ENCODE measurements at regions not wholly inside any gene's neighbourhood (a gene's known extent, or its start where the extent isn't known, plus 50 kb on each side); places are given as distances from the start of the nearest gene placed in this dataset.

GRCh38 chr3:102114264-102114979 lies 265.1 kb downstream of the NFKBIZ start:
- no peak overlapping the region for H3K27ac Mint-ChIP-seq (ENCODE audit: unreplicated experiment)
- H3K9me3 Mint-ChIP-seq (ENCODE audit: low read depth), result no peaks in the 10 kb centered on the region
- no peak overlapping the region for H3K4me3 Mint-ChIP-seq (ENCODE audit: unreplicated experiment)
- H3K4me1 Mint-ChIP-seq (ENCODE audit: low read depth), result no peaks in the 10 kb centered on the region
- no peaks in the 10 kb centered on the region for H3K36me3 Mint-ChIP-seq (ENCODE audit: low read depth)
- H3K27me3 Mint-ChIP-seq (ENCODE audit: low read depth), result peaks cover 3% of the 10 kb centered on the region
- no peak for DNase-seq (ENCODE audit: low spot score)
- no peak for TF ChIP-seq CTCF (IDR thresholded peaks at IDR 0.05)

- H3K4me1 Mint-ChIP-seq (ENCODE audit: low read depth), result peaks cover 22% of the 10 kb centered on the region
- peaks cover 25% of the 10 kb centered on the region for H3K9me3 Mint-ChIP-seq (ENCODE audit: low read depth)
- no peaks in the 10 kb centered on the region for H3K27me3 Mint-ChIP-seq (ENCODE audit: low read depth)
- H3K4me3 Mint-ChIP-seq (ENCODE audit: unreplicated experiment), result no peak overlapping the region
- H3K27ac Mint-ChIP-seq (ENCODE audit: unreplicated experiment), result no peak overlapping the region
- no peak for TF ChIP-seq CTCF (IDR thresholded peaks at IDR 0.05)
- DNase-seq (ENCODE audit: low spot score), result no peak
- H3K36me3 Mint-ChIP-seq (ENCODE audit: low read depth), result peaks cover 12% of the 10 kb centered on the region
These were observed 273.2 kb downstream of the NFKBIZ start for GRCh38 chr3:102122527-102122926.

- H3K9me3 Mint-ChIP-seq (ENCODE audit: low read depth), result peaks cover 25% of the 10 kb centered on the region
- TF ChIP-seq CTCF (IDR thresholded peaks at IDR 0.05), result no peak
- no peak for DNase-seq (ENCODE audit: low spot score)
- peaks cover 22% of the 10 kb centered on the region for H3K4me1 Mint-ChIP-seq (ENCODE audit: low read depth)
- H3K36me3 Mint-ChIP-seq (ENCODE audit: low read depth), result peaks cover 12% of the 10 kb centered on the region
- no peak overlapping the region for H3K4me3 Mint-ChIP-seq (ENCODE audit: unreplicated experiment)
- H3K27me3 Mint-ChIP-seq (ENCODE audit: low read depth), result no peaks in the 10 kb centered on the region
- H3K27ac Mint-ChIP-seq (ENCODE audit: unreplicated experiment), result peak overlapping the region; percentile 66
These were observed 274.4 kb downstream of the NFKBIZ start for GRCh38 chr3:102123590-102124190.

GRCh38 chr3:102124282-102124681 lies 275.0 kb downstream of the NFKBIZ start:
- DNase-seq (ENCODE audit: low spot score), result no peak
- Mint-ChIP-seq H3K4me3 (ENCODE audit: unreplicated experiment) (no peak overlapping the region), H3K9me3 (ENCODE audit: low read depth) (peaks cover 25% of the 10 kb centered on the region), H3K36me3 (ENCODE audit: low read depth) (peaks cover 12% of the 10 kb centered on the region), H3K4me1 (ENCODE audit: low read depth) (peaks cover 22% of the 10 kb centered on the region), H3K27ac (ENCODE audit: unreplicated experiment) (peak overlapping the region; percentile 66), H3K27me3 (ENCODE audit: low read depth) (no peaks in the 10 kb centered on the region)
- no peak for TF ChIP-seq CTCF (IDR thresholded peaks at IDR 0.05)

GRCh38 chr3:102124704-102125103 lies 275.4 kb downstream of the NFKBIZ start:
- Mint-ChIP-seq H3K4me1 (ENCODE audit: low read depth) (peaks cover 25% of the 10 kb centered on the region), H3K4me3 (ENCODE audit: unreplicated experiment) (no peak overlapping the region), H3K36me3 (ENCODE audit: low read depth) (peaks cover 12% of the 10 kb centered on the region), H3K27me3 (ENCODE audit: low read depth) (no peaks in the 10 kb centered on the region), H3K27ac (ENCODE audit: unreplicated experiment) (peak overlapping the region; percentile 66), H3K9me3 (ENCODE audit: low read depth) (peaks cover 25% of the 10 kb centered on the region)
- no peak for TF ChIP-seq CTCF (IDR thresholded peaks at IDR 0.05)
- no peak for DNase-seq (ENCODE audit: low spot score)

All from chondrocyte (in vitro differentiated cells).